NB4 (cell line): ENCODE measurements at regions not wholly inside any gene's neighbourhood (a gene's known extent, or its start where the extent isn't known, plus 50 kb on each side); places are given as distances from the start of the nearest gene placed in this dataset.

Experiments used
- DNase-seq: peaks from one replicate; pipeline ENCODE4 v3.0.0; 2010; ENCODE audit warnings: low read depth
- H3K4me3 ChIP-seq: one replicate; pipeline ENCODE4 v1.5.1; 2011; ENCODE audit warnings: mild to moderate bottlenecking, low read depth, low read length, moderate library complexity
- CTCF ChIP-seq: IDR thresholded peaks from one replicate; pipeline ENCODE4 v1.5.1; 2012; ENCODE audit warnings: low read depth, low read length
- MAX ChIP-seq: IDR thresholded peaks from 2 replicates; pipeline ENCODE4 v1.6.1; 2011; ENCODE audit warnings: low read depth, low read length
- MYC ChIP-seq: IDR thresholded peaks from 2 replicates; pipeline ENCODE4 v1.6.1; 2011; ENCODE audit warnings: low read depth, low read length
- POLR2A ChIP-seq: IDR thresholded peaks from 2 replicates; pipeline ENCODE4 v1.6.1; 2011; ENCODE audit warnings: mild to moderate bottlenecking; ENCODE audit not compliant: insufficient read length; ENCODE audit errors: extremely low read depth

- TF ChIP-seq POLR2A (no peak), MAX (no peak), CTCF (no peak), MYC (no peak)
These were observed 291.1 kb downstream of the DHX35 start for GRCh38 chr20:39253051-39253755.

GRCh38 chr20:39252035-39252434 is 289.9 kb downstream of the DHX35 start:
- no peak for TF ChIP-seq MAX
- TF ChIP-seq CTCF = no peak
- TF ChIP-seq MYC = no peak
- no peak for TF ChIP-seq POLR2A
- H3K4me3 ChIP-seq = no peak overlapping the region
- DNase-seq = no peak

More at GRCh38 chr20:39253051-39253755, 291.1 kb downstream of the DHX35 start:
- no peak overlapping the region for H3K4me3 ChIP-seq
- no peak for DNase-seq

- no peak for DNase-seq
- TF ChIP-seq MAX = no peak
- TF ChIP-seq CTCF = no peak
- no peak for TF ChIP-seq POLR2A
- TF ChIP-seq MYC = no peak
- H3K4me3 ChIP-seq = no peak overlapping the region
These were observed 287.7 kb downstream of the DHX35 start for GRCh38 chr20:39249798-39250197.

GRCh38 chr20:39248862-39249485 is 286.8 kb downstream of the DHX35 start:
- DNase-seq = no peak
- TF ChIP-seq MAX = no peak
- no peak for TF ChIP-seq MYC
- TF ChIP-seq POLR2A = no peak
- TF ChIP-seq CTCF = no peak
- no peak overlapping the region for H3K4me3 ChIP-seq

- no peak for DNase-seq
These were observed 286.2 kb downstream of the DHX35 start for GRCh38 chr20:39248171-39248861.

More at GRCh38 chr20:39248171-39248861, 286.2 kb downstream of the DHX35 start:
- TF ChIP-seq MYC (no peak), MAX (no peak), POLR2A (no peak), CTCF (no peak)
- no peak overlapping the region for H3K4me3 ChIP-seq
